GM18502 (cell line): ENCODE measurements at regions not wholly inside any gene's neighbourhood (a gene's known extent, or its start where the extent isn't known, plus 50 kb on each side); places are given as distances from the start of the nearest gene placed in this dataset.

Experiments used
- ATAC-seq: cut with Tn5 transposase; IDR thresholded peaks from one replicate; pipeline ENCODE4 v1.9.1; 2021; ENCODE audit warnings: mild to moderate bottlenecking; ENCODE audit not compliant: unreplicated experiment, poor library complexity

GRCh38 chr11:106397787-106398501 lies 320.5 kb downstream of the AASDHPPT start:
- no peak for ATAC-seq

- ATAC-seq: no peak
These were observed 321.1 kb downstream of the AASDHPPT start for GRCh38 chr11:106398502-106399075.

GRCh38 chr11:106399076-106399511 lies 321.6 kb downstream of the AASDHPPT start:
- ATAC-seq: no peak

- ATAC-seq: no peak
These were observed 322.2 kb downstream of the AASDHPPT start for GRCh38 chr11:106399624-106400023.

GRCh38 chr11:106400949-106401570 lies 323.6 kb downstream of the AASDHPPT start:
- no peak for ATAC-seq

GRCh38 chr11:106403751-106404150 lies 326.3 kb downstream of the AASDHPPT start:
- no peak for ATAC-seq

GRCh38 chr11:106409222-106409621 lies 331.8 kb downstream of the AASDHPPT start:
- ATAC-seq: no peak

GRCh38 chr11:106409671-106410070 lies 332.2 kb downstream of the AASDHPPT start:
- no peak for ATAC-seq

- no peak for ATAC-seq
These were observed 333.4 kb downstream of the AASDHPPT start for GRCh38 chr11:106410902-106411301.

- no peak for ATAC-seq
These were observed 335.8 kb downstream of the AASDHPPT start for GRCh38 chr11:106413222-106413621.

- ATAC-seq: no peak
These were observed 338.0 kb downstream of the AASDHPPT start for GRCh38 chr11:106415510-106415909.

GRCh38 chr11:106418791-106419190 lies 341.3 kb downstream of the AASDHPPT start:
- no peak for ATAC-seq

GRCh38 chr11:106420048-106420665 lies 342.7 kb downstream of the AASDHPPT start:
- ATAC-seq: no peak

GRCh38 chr11:106420686-106421085 lies 343.2 kb downstream of the AASDHPPT start:
- ATAC-seq: no peak

GRCh38 chr11:106421676-106422292 lies 344.3 kb downstream of the AASDHPPT start:
- no peak for ATAC-seq

GRCh38 chr11:106422583-106422982 lies 345.1 kb downstream of the AASDHPPT start:
- ATAC-seq: no peak

GRCh38 chr11:106424111-106424510 lies 346.6 kb downstream of the AASDHPPT start:
- ATAC-seq: no peak

- no peak for ATAC-seq
These were observed 348.4 kb downstream of the AASDHPPT start for GRCh38 chr11:106425819-106426218.

- ATAC-seq: no peak
These were observed 349.2 kb downstream of the AASDHPPT start for GRCh38 chr11:106426696-106427095.

GRCh38 chr11:106427736-106428135 lies 350.3 kb downstream of the AASDHPPT start:
- no peak for ATAC-seq

GRCh38 chr11:106442032-106442431 lies 364.6 kb downstream of the AASDHPPT start:
- ATAC-seq: no peak
